ENCODE measurements at regions not wholly inside any gene's neighbourhood (a gene's known extent, or its start where the extent isn't known, plus 50 kb on each side); places are given as distances from the start of the nearest gene placed in this dataset.
"Not testable (repeated sequence)": the region's sequence is repeated elsewhere in the genome, so short reads cannot be mapped to it uniquely, and the experiment has no call there.

DNA sequence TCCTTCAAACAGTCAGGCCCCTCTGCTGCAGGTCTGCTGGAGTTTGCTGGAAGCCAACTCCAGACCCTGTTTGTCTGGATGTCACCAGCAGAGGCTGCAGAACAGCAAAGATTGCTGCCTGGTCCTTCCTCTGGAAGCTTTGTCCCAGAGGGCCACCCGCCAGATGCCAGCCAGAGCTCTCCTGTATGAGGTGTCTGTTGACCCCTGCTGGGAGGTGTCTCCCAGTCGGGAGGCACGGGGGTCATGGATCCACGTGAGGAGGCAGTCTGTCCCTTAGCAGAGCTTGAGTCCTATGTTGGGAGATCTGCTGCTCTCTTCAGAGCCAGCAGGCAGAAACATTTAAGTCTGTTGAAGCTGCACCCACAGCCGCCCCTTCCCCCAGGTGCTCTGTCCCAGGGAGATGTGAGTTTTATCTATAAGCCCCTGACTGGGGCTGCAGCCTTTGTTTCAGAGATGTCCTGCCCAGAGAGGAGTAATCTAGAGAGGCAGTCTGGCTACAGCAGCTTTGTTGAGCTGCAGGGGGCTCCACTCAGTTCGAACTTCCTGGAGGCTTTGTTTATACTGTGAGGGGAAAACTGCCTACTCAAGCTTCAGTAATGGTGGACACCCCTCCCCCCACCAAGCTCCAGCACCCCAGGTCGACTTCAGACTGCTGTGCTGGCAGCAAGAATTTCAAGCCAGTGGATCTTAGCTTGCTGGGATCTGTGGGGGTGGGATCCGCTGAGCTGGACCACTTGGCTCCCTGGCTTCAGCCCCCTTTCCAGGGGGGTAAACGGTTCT is 72.1 kb downstream of the OGFRL1 start:
- H3K27me3 ChIP-seq (ENCODE audit: control insufficient read depth, low read length); H4K20me1 ChIP-seq (ENCODE audit: control insufficient read depth, insufficient read depth, low read depth, low read length); H3K27ac ChIP-seq (ENCODE audit: low read depth, low read length); H3K36me3 ChIP-seq (ENCODE audit: control insufficient read depth, low read length); H3K4me3 ChIP-seq (ENCODE audit: low read length); H3F3A ChIP-seq (ENCODE audit: control insufficient read depth, insufficient read depth); H3K9me3 ChIP-seq (ENCODE audit: control insufficient read depth, insufficient read depth, low read length); H3K4me1 ChIP-seq (ENCODE audit: control insufficient read depth, low read length); H3K4me2 ChIP-seq (ENCODE audit: low read length); H3K9me2 ChIP-seq (replicated peaks; ENCODE audit: control insufficient read depth, low read length); H3K79me2 ChIP-seq (ENCODE audit: control insufficient read depth, low read length): not testable (repeated sequence)

DNA sequence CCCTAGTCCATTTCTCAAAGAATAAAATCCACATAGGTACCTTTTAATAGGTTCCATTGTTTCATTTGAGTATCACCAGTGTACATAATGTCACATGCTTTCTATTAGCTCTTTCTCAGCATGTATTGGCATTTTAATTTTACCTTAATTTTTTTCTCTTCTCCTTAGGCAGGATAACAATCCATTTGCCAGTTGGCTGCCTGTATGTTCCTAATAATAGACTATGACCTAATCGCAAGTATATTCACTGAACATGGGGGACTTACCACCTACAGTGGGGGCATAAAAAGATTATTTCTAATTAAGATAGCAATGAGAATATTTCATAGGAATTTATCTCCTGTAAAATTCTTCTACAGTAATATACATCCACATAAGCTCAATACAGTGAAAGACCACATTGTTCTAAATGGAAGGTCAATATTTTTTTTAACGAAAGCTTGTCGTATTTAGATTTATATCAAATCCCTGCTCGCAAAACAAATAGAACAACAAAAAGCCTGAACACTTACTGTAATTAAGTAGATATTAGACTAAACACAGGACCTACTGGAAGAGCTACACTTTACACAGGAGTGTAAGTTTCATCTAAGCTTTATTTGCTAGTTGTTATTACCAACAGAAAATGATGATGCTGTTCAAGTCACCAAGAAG is 76.4 kb downstream of the OGFRL1 start:
- Histone ChIP-seq H3K4me2 (ENCODE audit: low read length) (no peak overlapping the region), H3F3A (ENCODE audit: control insufficient read depth, insufficient read depth) (no peaks in the 10 kb centered on the region)
- TF ChIP-seq EZH2phosphoT487 (IDR thresholded peaks at IDR 0.05; ENCODE audit: borderline replicate concordance, low read length) = no peak
- TF ChIP-seq, protein P1, sequence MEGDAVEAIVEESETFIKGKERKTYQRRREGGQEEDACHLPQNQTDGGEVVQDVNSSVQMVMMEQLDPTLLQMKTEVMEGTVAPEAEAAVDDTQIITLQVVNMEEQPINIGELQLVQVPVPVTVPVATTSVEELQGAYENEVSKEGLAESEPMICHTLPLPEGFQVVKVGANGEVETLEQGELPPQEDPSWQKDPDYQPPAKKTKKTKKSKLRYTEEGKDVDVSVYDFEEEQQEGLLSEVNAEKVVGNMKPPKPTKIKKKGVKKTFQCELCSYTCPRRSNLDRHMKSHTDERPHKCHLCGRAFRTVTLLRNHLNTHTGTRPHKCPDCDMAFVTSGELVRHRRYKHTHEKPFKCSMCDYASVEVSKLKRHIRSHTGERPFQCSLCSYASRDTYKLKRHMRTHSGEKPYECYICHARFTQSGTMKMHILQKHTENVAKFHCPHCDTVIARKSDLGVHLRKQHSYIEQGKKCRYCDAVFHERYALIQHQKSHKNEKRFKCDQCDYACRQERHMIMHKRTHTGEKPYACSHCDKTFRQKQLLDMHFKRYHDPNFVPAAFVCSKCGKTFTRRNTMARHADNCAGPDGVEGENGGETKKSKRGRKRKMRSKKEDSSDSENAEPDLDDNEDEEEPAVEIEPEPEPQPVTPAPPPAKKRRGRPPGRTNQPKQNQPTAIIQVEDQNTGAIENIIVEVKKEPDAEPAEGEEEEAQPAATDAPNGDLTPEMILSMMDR (IDR thresholded peaks at IDR 0.05; ENCODE audit: low read depth, low read length, poor library complexity, severe bottlenecking) = no peak

DNA sequence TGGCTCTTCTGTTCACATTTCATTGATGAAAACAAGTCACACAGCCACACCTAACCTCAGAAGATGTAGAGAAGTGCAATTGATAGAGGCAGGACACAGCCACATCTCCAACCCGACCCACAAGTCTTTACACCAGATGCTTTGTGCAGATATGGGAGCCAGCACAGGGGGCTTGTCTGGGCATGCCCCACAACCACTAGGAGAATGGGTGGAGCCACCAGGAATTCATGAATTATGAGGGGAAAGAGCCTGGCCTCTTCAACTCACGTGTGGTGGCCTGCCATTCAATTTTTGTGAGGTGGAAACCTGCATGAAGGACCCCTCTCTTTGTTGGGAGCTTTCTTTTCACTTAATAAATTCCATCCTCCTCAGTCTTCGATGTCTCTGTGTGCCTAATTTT is 79.1 kb downstream of the OGFRL1 start:
- Histone ChIP-seq H3K27ac (ENCODE audit: low read depth, low read length) (no peak overlapping the region), H3K36me3 (ENCODE audit: control insufficient read depth, low read length) (no peaks in the 10 kb centered on the region), H3K27me3 (ENCODE audit: control insufficient read depth, low read length) (no peaks in the 10 kb centered on the region), H3K4me3 (ENCODE audit: low read length) (no peak overlapping the region), H3K4me2 (ENCODE audit: low read length) (no peak overlapping the region), H3F3A (ENCODE audit: control insufficient read depth, insufficient read depth) (no peaks in the 10 kb centered on the region), H3K9me2 (replicated peaks; ENCODE audit: control insufficient read depth, low read length) (no peaks in the 10 kb centered on the region), H3K4me1 (ENCODE audit: control insufficient read depth, low read length) (peaks cover 10% of the 10 kb centered on the region), H3K9me3 (ENCODE audit: control insufficient read depth, insufficient read depth, low read length) (no peaks in the 10 kb centered on the region), H4K20me1 (ENCODE audit: control insufficient read depth, insufficient read depth, low read depth, low read length) (no peaks in the 10 kb centered on the region), H3K79me2 (ENCODE audit: control insufficient read depth, low read length) (no peaks in the 10 kb centered on the region)
- no peak for TF ChIP-seq EZH2phosphoT487 (IDR thresholded peaks at IDR 0.05; ENCODE audit: borderline replicate concordance, low read length)
- TF ChIP-seq, protein P1 (IDR thresholded peaks at IDR 0.05; ENCODE audit: low read depth, low read length, poor library complexity, severe bottlenecking) = no peak

More for the DNA sequence above, 76.4 kb downstream of the OGFRL1 start:
- Histone ChIP-seq H3K36me3 (ENCODE audit: control insufficient read depth, low read length) (no peaks in the 10 kb centered on the region), H4K20me1 (ENCODE audit: control insufficient read depth, insufficient read depth, low read depth, low read length) (no peaks in the 10 kb centered on the region), H3K4me3 (ENCODE audit: low read length) (no peak overlapping the region), H3K27ac (ENCODE audit: low read depth, low read length) (no peak overlapping the region), H3K9me2 (replicated peaks; ENCODE audit: control insufficient read depth, low read length) (no peaks in the 10 kb centered on the region), H3K4me1 (ENCODE audit: control insufficient read depth, low read length) (peaks cover 10% of the 10 kb centered on the region), H3K9me3 (ENCODE audit: control insufficient read depth, insufficient read depth, low read length) (no peaks in the 10 kb centered on the region), H3K27me3 (ENCODE audit: control insufficient read depth, low read length) (no peaks in the 10 kb centered on the region), H3K79me2 (ENCODE audit: control insufficient read depth, low read length) (no peaks in the 10 kb centered on the region)

DNA sequence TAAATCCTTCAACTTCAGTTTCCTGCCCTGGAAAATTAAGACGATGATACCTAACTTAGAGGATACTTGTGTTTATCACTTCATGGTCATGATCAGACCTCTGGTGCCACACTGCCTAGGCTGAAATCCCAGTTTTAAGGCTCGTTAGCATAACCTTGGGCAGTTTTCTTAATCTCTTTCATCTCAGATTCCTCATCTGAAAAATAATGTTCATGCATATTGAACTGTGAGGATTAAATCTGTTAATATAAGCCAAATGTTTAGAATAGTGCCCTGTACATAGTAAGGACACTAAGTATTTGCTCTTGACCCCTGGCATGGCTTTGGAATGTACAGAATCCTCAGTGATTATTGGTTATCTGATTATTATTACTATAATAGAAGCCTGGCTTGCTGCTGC is 79.7 kb downstream of the OGFRL1 start:
- Histone ChIP-seq H4K20me1 (ENCODE audit: control insufficient read depth, insufficient read depth, low read depth, low read length) (no peaks in the 10 kb centered on the region), H3K4me1 (ENCODE audit: control insufficient read depth, low read length) (peaks cover 10% of the 10 kb centered on the region), H3K9me3 (ENCODE audit: control insufficient read depth, insufficient read depth, low read length) (no peaks in the 10 kb centered on the region), H3K27ac (ENCODE audit: low read depth, low read length) (no peak overlapping the region), H3K79me2 (ENCODE audit: control insufficient read depth, low read length) (no peaks in the 10 kb centered on the region), H3F3A (ENCODE audit: control insufficient read depth, insufficient read depth) (no peaks in the 10 kb centered on the region), H3K27me3 (ENCODE audit: control insufficient read depth, low read length) (no peaks in the 10 kb centered on the region), H3K36me3 (ENCODE audit: control insufficient read depth, low read length) (no peaks in the 10 kb centered on the region), H3K4me2 (ENCODE audit: low read length) (no peak overlapping the region), H3K9me2 (replicated peaks; ENCODE audit: control insufficient read depth, low read length) (no peaks in the 10 kb centered on the region), H3K4me3 (ENCODE audit: low read length) (no peak overlapping the region)
- no peak for TF ChIP-seq EZH2phosphoT487 (IDR thresholded peaks at IDR 0.05; ENCODE audit: borderline replicate concordance, low read length)
- TF ChIP-seq, protein P1 (IDR thresholded peaks at IDR 0.05; ENCODE audit: low read depth, low read length, poor library complexity, severe bottlenecking) = no peak

Measured in DOHH2 (cell line).